Right lobe of liver (tissue), 6 donors: ENCODE measurements at regions not wholly inside any gene's neighbourhood (a gene's known extent, or its start where the extent isn't known, plus 50 kb on each side); places are given as distances from the start of the nearest gene placed in this dataset.

Experiments used
- ATAC-seq, 4 donors: fragments of 200-7000 bp; cut with Tn5 transposase; one replicate each; pipeline ENCODE4 v1.9.1; 2020; ENCODE audit warnings: mild to moderate bottlenecking in 4 of 4, moderate library complexity in 4 of 4
- DNase-seq, 3 donors: peaks; one replicate each; pipeline ENCODE4 v3.0.0-alpha.2; 2020
- H3K27ac ChIP-seq, 3 donors: fragments of 200-600 bp; one replicate each; pipeline ENCODE4 v1.8.0; 2022
- H3K27me3 ChIP-seq, 2 donors: fragments of 200-600 bp; one replicate each; pipeline ENCODE4 v1.8.0; 2022
- H3K36me3 ChIP-seq, 4 donors: fragments of 200-600 bp; sonication (generic) in 1 of 4; one replicate each; pipeline versions ENCODE4 v1.5.1 to v1.8.0; 2017 to 2022; ENCODE audit warnings: control low read depth in 1 of 4
- H3K4me1 ChIP-seq, 4 donors: fragments of 200-600 bp; sonication (generic) in 1 of 4; one replicate each; pipeline versions ENCODE4 v1.5.1 to v1.8.0; 2017 to 2022; ENCODE audit warnings: control low read depth in 1 of 4
- H3K4me3 ChIP-seq, 3 donors: fragments of 200-600 bp; one replicate each; pipeline ENCODE4 v1.8.0; 2022
- H3K9me3 ChIP-seq, 4 donors: fragments of 200-600 bp; sonication (generic) in 1 of 4; one replicate each; pipeline versions ENCODE4 v1.5.1 to v1.8.0; 2017 to 2022; ENCODE audit warnings: control low read depth in 1 of 4
- CTCF ChIP-seq, 4 donors: fragments of 200-600 bp in 3 of 4; fragments of 450-650 bp in 1 of 4; IDR thresholded peaks; one replicate each; pipeline versions ENCODE4 v1.5.1 to v1.8.0; 2016 to 2022; ENCODE audit warnings: antibody characterized with exemption in 4 of 4, mild to moderate bottlenecking in 2 of 4
- POLR2A ChIP-seq: fragments of 450-650 bp; IDR thresholded peaks from one replicate; pipeline ENCODE4 v1.6.1; 2017; ENCODE audit warnings: antibody characterized with exemption, mild to moderate bottlenecking
- WGBS: methylation state at CpG from one replicate; pipeline ENCODE4 v1.1.6; 2018; ENCODE audit warnings: low coverage, low lambda C conversion rate; ENCODE audit not compliant: insufficient coverage; ENCODE audit errors: missing lambda C conversion rate; 5-methylcytosine and 5-hydroxymethylcytosine counted together
- intact Hi-C, 2 donors: fragments of 100-400 bp; cut with DNase I; formaldehyde crosslinking; loops; one replicate each; pipeline versions ENCODE4 v1.11.2 to v1.14.1; 2022
- donor health status: DM: no; HTN: yes; CAD: no.
- donor health status: DM: no; HTN: no; CAD: no.
- donor health status: DM: no; HTN: no; CAD: no.
- donor health status: DM: no; HTN: yes; CAD: no.
- donor health status: DM: no; HTN: yes; CAD: no.

GRCh38 chr6:48404927-48405326 is 293.9 kb upstream of the PTCHD4 start:
- H3K36me3 ChIP-seq = no peaks in the 10 kb centered on the region
- intact Hi-C loops = no loop called here
- 17% methylated on average over 1 of the region's 1 CpG for WGBS
- H3K27me3 ChIP-seq = no peaks in the 10 kb centered on the region
- no peaks in the 10 kb centered on the region for H3K9me3 ChIP-seq
- no peaks in the 10 kb centered on the region for H3K4me1 ChIP-seq
- ATAC-seq (no peak), DNase-seq (no peak)
- no peak overlapping the region for H3K27ac ChIP-seq
- no peak for TF ChIP-seq CTCF (IDR thresholded peaks at IDR 0.05)
- TF ChIP-seq POLR2A = no peak
- no peak overlapping the region for H3K4me3 ChIP-seq

GRCh38 chr6:48403587-48403986 is 292.6 kb upstream of the PTCHD4 start:
- H3K27ac ChIP-seq = no peak overlapping the region
- no peaks in the 10 kb centered on the region for H3K9me3 ChIP-seq
- no peaks in the 10 kb centered on the region for H3K27me3 ChIP-seq
- ATAC-seq (no peak), DNase-seq (no peak)
- intact Hi-C loops = no loop called here
- H3K4me3 ChIP-seq = no peak overlapping the region
- H3K36me3 ChIP-seq = no peaks in the 10 kb centered on the region
- TF ChIP-seq CTCF (IDR thresholded peaks at IDR 0.05) (no peak), POLR2A (no peak)
- 40% methylated on average over 3 of the region's 3 CpGs for WGBS
- H3K4me1 ChIP-seq = no peaks in the 10 kb centered on the region

GRCh38 chr6:48401016-48401415 is 290.0 kb upstream of the PTCHD4 start:
- Histone ChIP-seq H3K9me3 (no peaks in the 10 kb centered on the region), H3K27me3 (no peaks in the 10 kb centered on the region), H3K4me1 (no peaks in the 10 kb centered on the region), H3K27ac (no peak overlapping the region), H3K4me3 (no peak overlapping the region), H3K36me3 (no peaks in the 10 kb centered on the region)
- WGBS = 26% methylated on average over 3 of the region's 3 CpGs
- no peak for ATAC-seq
- intact Hi-C loops = no loop called here
- no peak for TF ChIP-seq CTCF (IDR thresholded peaks at IDR 0.05)
- no peak for TF ChIP-seq POLR2A
- no peak for DNase-seq

GRCh38 chr6:48397887-48398286 is 286.9 kb upstream of the PTCHD4 start:
- TF ChIP-seq POLR2A (no peak), CTCF (IDR thresholded peaks at IDR 0.05) (no peak)

More at GRCh38 chr6:48397887-48398286, 286.9 kb upstream of the PTCHD4 start:
- ATAC-seq = no peak
- Histone ChIP-seq H3K9me3 (no peaks in the 10 kb centered on the region), H3K36me3 (no peaks in the 10 kb centered on the region), H3K4me3 (no peak overlapping the region), H3K27ac (no peak overlapping the region), H3K4me1 (no peaks in the 10 kb centered on the region), H3K27me3 (no peaks in the 10 kb centered on the region)
- DNase-seq = no peak
- intact Hi-C loops = no loop called here
